ENCODE measurements at regions not wholly inside any gene's neighbourhood (a gene's known extent, or its start where the extent isn't known, plus 50 kb on each side); places are given as distances from the start of the nearest gene placed in this dataset.

DNA sequence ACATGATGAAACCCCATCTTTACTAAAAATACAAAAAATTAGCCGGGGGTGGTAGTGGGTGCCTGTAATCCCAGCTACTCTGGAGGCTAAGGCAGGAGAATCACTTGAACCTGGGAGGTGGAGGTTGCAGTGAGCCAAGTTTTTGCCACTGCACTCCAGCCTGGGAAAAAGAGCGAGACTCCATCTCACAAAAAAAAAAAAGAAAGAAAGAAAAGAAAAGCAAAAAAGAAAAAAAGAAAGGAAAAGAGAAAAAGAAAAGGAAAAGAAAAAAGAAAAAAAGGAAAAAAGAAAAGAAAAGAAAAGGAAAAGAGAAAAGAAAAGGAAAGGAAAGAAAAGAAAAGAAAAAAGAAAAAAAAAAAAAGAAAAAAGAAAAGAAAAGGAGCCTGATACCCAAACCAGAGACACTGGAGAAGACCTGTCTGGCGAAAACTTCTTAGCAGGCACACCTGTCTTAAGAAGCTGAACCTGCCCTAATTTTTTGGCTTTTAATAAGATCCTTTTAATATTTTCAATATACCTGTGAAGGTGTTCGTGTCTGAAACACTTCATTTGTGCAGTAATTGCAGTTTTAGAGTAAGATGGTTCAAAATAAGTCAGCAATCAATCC lies 164.7 kb upstream of the IRX2 start:
- TF ChIP-seq ARNT (IDR thresholded peaks at IDR 0.05) (no peak), ELF4 (IDR thresholded peaks at IDR 0.05) (no peak), LEF1 (IDR thresholded peaks at IDR 0.05; ENCODE audit: borderline replicate concordance) (no peak), FOXA1 (IDR thresholded peaks at IDR 0.05) (no peak), NFRKB (IDR thresholded peaks at IDR 0.05) (no peak), FOXM1 (IDR thresholded peaks at IDR 0.05; ENCODE audit: borderline replicate concordance) (no peak), ZNF384 (IDR thresholded peaks at IDR 0.05) (no peak), SP1 (IDR thresholded peaks at IDR 0.05) (no peak)

Measured in HEK293T (cell line).